ENCODE measurements at regions not wholly inside any gene's neighbourhood (a gene's known extent, or its start where the extent isn't known, plus 50 kb on each side); places are given as distances from the start of the nearest gene placed in this dataset.

DNA sequence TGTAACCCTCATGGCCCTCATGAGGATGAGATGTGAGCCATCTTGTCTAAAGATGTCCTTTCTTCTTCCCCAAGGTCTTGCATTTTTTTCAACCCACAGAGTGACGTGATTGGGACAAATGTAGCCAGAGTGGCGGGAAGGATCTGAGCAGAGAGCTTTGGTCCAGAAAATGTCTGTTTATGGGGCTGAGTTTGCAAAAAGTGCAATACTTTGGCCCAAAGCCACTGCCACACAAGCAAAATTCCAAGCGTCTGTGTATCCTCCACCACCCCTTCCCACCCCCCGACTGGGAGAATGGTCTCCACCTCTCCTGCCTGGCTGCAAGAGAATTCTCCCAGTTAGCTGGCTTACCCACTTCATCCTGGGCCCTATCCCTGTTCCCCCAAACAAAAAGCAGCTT is 246.9 kb upstream of the LRIG1 start:
- no peak for DNase-seq (ENCODE audit: low spot score)

DNA sequence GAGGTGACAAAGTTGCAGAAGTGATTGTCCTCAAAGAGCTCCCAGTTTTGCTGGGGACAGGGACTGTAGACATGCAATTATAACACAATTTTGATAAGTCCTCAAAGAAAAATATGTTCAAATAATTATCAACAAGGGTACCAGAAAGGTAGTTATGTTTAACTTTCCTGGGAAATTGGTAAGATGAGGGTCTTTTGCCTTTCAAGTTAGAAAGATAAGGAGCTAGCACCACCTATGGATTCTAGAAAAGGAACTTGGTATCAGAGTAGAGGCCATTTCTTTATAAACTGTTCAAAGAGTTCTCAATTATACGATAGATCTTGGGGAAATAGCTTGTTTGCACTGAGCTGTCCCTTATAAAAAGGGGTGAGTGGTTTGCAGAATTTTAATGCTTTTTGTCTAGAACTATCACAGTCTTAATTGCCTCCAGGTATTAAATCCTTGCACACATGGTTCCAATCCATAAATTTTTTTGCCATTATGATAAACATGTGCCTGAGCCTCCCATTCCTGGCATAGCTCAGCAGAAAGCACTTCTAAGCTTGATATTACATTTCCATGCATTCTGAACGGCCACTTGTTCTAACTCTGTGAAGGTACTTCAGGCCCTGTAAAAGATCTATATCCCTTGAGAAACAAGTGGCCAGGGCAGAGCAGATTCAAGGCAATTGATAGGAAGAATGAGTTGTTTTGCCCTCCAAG is 247.5 kb upstream of the LRIG1 start:
- DNase-seq (ENCODE audit: low spot score): no peak

DNA sequence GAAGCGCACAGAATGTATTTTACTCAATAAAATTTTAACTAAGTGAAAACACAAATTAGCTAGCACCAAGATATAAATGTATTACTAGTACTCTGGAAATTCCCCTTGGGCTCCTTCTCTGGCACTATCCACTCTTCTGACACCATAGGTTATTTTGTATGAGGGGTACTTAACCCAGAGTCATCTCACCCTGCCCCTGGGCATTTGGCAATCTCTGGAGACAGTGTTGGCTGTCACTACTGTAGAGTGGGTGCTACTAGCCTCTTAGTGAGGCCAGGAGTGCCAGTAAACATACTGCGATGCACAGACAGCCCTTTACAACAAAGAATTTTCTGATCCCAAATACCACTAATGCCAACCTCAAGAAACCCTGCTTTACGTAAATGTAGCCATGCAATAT is 246.3 kb upstream of the KBTBD8 start:
- DNase-seq (ENCODE audit: low spot score): no peak

DNA sequence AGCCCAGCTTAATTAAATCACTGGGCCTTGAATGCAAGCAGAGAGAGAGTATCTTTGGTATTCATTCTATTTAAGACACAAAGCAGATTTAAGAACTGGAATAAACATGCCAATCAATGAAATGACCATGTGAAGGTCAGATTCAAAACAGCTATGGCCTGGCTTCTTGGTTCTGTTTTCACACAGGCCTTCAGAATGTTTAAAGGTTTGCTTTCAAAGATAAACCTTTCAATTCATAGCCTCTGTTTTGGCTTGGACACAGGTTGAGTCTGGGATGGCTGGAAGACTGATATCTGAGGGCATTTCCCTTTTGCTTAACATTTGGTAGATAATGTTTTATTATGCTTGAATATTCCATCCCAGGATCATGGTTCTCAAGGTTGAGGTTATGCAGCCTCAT is 244.4 kb upstream of the KBTBD8 start:
- DNase-seq (ENCODE audit: low spot score): no peak

DNA sequence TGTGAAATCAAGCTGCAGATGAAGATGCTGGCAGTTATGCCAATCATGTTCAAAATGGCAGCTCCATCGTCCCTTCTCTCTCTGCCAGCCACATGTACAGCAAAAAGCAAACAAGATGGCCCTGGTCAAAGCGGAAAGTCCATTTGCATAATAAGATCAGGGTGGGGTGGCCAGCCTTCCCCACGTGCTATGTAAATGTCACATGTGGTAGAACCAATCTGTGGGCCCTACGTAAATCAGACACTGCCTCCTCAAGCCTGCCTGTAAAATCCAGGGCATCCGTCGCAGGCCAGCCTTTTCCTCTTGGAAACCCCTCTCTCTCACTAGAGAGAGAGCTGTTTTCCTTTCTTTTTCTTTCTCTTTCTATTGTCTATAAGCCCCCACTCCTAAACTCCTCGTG is 243.5 kb upstream of the KBTBD8 start:
- no peak for DNase-seq (ENCODE audit: low spot score)

DNA sequence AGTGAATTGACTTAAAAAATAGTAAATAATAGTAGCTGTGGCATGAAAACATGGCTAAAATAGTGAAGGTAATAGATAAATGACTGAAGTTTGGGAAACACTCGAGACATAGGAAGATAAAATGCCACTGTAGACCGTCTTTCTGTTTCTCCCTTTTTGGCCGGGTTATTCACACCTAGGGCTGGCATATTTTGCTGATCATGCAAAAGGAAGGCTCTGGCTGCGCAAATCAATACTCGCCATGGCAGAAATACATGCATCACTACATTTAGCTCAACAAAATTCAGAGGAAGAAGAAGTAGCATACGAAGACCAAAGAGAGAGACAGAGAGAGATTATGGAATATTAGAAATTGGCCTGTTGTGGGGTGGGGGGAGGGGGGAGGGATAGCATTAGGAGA is 242.2 kb upstream of the KBTBD8 start:
- DNase-seq (ENCODE audit: low spot score): no peak

DNA sequence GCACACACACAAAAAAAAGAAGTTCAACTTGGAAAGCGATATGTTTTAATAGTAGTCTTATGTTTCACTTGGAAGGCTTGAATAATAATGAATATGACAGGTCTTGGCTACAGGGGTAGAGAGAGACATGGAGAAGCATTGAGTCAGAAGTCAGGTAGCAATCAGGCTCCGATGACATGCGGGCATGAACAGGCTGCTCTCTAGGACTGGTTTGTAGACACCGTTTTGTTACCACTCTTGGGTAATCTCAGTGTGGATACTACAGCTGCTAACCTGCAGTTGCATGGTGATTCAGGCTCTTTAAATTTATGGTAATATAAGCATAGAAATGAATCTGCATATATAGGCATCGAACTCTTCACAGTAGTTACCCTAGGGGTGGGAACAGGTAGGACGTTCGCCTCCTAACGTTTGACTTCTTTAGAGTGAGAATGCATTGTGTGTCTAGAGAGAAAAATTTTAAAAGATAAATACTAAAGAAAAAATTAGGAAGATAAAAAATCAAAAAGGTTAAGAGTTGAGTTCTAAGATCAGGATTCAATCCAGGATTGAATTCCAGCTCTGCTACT is 241.6 kb upstream of the KBTBD8 start:
- no peak for DNase-seq (ENCODE audit: low spot score)

DNA sequence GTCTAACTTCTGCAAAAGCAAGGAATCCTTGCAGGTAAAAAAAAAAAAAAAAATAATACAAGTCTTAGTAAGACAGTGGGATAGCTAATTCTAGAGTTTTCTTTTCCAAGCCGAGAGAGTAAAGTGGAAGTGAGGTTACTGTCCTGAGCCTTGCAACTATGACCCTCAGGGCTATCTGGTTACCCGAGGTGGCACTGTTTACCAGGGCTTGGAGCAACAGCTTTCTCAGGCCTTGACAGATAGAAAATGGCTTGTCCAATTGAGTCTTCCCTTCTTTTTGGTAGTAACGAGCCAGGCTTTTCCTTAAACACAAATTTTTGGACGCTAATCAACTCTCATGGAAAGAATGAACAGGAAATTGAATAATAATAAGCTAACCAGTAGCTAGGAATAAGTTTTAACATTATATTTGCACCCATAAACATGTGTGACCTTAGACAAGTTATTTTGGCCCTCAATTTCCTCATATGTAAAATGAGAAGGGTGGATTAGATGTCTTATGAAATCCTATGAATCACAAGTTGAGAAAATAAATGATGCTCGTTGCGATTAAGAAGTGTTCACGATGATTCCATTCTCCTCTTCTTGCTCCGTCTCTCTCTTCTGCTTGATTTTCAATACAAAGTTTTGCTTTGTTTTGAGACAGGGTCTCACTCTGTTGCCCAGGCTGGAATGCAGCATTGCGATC is 236.9 kb upstream of the KBTBD8 start:
- no peak for DNase-seq (ENCODE audit: low spot score)

DNA sequence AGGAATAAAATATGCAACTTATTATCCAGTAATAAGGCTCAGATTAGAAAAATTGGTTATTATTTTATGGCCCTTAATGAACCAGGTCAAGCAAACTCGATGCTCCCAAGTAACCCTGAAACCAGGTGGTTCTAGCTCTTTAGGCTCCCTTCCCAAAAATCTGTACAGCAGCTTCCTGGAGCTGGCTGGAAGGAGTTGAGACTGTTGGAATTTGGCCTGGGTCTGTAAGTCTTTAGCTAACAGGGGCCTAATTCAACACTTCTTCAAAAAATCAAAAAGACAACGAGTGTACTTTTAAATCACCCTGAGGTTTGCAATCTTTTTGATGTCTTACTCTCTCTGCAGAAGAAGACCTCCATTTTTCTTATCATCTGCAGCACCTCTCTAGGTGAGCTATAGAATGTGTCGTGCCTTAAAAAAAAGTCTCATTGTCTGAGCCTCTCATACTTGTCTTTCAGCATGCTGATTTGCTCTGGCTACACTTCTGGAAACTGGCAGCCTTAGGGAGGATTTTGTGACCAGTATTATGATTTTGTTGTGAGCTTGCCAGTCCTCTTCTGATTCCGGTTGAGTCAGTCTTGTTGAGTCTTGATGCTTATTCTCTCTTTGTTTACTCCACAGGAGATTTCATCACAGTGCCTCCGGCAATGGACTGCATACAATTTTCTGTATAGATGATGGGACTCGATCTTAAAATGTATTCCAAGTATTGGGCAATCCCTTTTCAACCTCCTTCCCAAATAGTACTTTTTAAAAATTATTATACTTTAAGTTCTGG is 235.0 kb upstream of the KBTBD8 start:
- DNase-seq (ENCODE audit: low spot score): no peak

DNA sequence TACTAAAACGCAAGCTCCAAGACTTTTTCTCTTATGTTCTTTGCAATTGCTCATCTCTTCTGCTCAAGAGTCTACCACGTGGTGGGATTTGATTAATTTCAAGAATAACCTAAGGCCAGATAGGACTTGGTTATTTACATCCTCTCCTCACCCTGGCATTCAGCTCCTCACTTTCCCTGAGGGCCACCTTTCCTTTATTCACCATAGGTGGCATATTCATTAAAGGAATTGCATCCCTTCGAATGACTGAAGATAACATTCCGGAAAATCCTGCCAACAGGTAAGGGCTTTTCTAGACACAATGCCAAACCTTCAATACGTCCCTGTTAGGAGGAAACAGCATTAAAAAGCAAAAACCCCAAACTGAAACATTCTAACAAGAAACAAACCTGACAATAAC is 220.0 kb upstream of the KBTBD8 start:
- DNase-seq (ENCODE audit: low spot score): no peak

DNA sequence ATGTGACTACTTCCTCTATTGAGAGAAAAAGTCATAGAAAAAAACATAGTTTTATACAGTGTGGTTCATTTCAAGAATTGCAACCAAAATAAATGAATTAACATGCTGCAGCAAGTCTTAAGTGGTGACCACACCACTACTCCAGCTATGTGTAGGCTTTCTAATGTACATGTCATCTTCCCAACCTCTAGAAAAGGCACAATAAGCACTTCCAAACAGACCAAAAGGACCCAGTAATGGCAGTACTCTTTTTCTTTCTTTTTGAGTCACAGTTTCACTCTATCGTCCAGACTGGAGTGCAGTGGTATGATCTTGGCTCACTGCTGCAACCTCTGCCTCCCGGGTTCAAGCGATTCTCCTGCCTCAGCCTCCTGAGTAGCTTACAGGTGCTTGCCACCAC is 219.3 kb upstream of the KBTBD8 start:
- no peak for DNase-seq (ENCODE audit: low spot score)

DNA sequence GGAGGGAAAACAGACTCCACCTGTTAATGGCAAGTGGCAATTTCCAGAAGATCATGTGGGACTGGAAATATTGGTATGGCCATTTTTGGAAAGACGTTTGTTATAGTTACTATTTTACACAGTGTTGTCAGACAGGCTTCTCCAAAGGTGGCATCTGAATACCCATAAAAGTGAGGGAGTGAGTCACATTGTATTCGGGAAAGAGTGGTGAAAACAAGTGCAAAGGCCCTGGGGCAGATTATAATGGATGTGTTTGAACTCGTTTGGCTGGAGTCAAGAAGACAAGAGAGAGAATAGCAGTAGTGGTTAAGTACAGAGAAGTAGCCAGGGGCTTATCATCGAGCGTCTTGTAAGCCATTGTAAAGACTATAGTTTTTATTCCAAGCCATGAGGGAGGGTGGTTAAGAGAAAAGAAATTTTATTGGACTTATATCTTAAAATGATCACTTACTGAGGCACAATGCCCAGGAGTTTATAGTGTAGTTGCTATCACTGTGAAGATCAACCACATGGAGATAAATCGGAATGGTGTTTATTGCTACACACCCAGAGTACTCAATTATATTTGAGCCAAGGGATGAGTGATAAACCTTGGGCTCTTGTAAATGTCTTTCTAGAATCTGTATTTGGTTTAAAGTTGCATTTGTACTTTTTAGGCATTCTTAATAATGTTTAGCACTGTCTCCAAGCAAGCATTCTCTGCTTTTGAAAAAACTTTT is 212.8 kb upstream of the KBTBD8 start:
- DNase-seq (ENCODE audit: low spot score): no peak

DNA sequence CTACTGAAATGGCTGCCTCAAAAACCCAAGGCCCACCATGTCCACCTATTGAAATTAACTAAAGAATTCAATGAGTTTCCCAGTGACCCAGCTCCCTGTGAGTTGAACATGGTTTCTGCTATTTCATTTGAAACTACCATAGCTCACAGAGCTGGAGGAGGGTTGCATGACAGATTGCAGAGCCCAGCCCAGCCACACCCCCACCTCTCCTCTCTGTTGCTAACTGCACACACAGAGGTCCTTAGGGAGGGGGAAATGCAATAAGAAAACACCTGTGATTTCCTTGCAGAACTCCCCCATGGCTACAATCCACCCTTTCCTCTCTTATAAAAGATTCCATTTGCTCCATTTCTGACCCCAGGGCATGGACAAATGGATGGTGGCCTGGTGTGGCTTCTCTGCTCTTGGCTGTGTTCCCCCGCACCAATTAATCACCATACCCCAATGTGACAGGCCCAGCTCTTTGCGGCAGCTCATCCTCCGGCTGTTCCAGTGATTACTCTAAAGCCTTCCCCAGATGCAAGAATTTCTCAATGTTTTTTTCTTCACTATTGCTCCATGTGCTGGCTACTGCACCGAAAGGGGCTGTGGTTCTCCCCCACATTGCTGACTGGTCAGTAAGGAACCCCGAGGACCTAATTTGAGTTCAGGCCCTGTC is 208.4 kb upstream of the KBTBD8 start:
- DNase-seq (ENCODE audit: low spot score): no peak

DNA sequence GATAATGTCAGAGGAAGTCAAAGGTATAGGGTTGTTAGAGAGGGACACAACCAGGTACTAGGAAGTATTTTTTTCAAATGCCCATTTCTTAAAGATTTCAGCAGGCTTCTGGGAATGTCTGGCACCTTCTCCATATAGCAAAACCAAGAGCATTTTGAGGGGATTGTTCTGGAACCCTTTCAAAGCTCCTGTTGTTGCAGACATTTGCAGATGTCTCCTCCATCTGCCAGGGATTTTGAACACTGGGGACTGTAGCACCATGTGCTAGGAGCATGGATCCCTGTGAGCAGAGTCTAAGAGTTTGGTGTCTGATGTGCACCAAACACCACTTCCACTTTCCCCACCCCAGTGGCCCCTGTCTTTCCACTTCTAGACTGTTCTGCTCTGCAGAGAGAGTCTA is 206.0 kb upstream of the KBTBD8 start:
- no peak for DNase-seq (ENCODE audit: low spot score)

DNA sequence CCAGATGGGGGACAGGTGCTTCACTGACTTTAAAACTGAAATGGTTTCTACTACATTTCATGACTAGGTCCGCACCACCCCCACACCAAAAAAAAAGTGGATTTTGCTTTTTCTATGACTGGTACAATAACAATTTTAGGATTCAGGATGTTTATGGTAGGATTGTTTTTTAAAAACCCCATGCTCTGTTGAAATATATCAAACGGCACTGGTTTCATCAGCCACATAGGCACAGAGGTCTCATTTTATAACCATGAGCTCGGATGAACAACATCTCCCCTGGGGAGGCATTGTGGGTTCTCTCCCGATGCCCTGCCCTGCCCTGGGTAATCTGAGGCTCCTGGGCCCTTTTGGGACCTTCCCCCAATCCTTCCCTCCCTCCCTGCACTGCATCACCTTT is 202.7 kb upstream of the KBTBD8 start:
- DNase-seq (ENCODE audit: low spot score): peak; percentile 83

DNA sequence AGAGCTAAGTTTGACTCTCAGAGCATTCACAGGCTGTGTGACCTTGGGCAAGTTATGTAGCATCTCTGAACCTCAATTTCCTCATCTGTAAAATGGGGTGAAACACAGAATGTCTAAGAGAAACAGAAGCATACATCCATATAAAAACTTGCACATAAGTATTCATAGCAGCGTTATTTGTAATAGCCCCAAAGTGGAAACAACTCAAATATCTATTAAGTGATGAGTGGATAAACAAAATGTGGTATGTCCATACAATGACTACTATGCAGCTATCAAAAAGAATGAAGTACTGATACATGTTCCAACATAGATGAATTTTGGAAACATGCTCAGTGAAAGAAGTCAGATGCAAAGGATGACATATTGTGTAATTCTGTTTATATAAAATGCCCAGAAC is 201.8 kb upstream of the KBTBD8 start:
- DNase-seq (ENCODE audit: low spot score): no peak

DNA sequence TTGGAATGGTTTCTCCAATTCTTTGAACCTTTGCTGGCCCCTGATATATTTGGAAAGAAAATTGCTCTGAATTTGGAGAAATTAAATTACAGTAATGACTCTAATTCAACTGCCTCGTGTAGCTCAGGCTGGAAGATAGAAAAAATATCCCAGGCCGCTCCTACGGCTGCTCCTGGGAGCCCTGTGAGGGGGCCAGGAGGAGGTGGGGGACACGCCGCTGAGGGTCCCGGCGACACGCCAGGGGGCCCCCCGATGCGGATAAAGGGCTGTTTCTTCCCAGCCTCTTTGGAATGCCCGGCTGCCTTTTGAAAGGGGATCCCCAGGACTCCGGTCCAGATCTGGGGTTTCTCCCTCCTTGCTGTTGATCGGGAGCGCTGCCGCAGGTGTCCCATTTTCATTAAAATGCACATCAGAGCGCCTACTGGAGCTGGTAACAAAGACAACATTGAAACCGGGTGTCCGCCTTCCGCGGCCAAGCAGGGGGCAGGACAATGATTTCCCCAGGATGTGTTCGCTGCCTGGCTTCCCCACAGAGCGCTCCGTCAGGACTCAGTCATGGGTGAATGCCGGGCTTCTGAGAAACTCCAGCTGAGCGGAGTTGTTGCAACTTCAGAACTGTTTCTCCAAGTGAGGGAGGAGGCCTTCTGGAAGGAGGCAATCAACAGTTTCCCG is 200.1 kb upstream of the KBTBD8 start:
- no peak for DNase-seq (ENCODE audit: low spot score)

DNA sequence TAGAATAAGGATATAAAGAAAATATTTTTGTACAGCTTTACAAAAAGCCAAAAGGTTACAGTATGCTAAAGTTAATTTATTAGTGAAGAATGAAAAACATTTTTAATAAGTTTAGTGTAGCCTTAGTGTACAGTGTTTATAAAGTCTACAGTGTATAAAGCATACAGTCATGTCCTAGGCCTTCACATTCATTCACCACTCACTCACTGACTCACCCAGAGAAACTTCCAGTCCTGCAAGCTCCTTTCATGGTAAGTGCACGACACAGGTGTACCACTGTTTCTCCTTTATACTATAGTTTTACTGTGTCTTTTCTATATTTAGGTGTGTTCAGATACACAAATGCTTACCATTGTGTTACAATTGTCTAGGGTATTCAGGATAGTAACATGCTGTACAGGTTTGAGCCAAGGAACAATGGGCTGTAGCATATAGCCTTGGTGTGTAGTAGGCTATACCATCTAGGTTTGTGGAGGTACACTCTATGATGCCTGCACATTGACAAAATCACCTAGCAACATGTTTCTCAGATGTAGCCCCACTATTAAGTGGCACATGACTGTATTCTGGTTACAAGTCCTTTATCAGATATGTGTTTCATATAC is 197.1 kb upstream of the KBTBD8 start:
- DNase-seq (ENCODE audit: low spot score): no peak

DNA sequence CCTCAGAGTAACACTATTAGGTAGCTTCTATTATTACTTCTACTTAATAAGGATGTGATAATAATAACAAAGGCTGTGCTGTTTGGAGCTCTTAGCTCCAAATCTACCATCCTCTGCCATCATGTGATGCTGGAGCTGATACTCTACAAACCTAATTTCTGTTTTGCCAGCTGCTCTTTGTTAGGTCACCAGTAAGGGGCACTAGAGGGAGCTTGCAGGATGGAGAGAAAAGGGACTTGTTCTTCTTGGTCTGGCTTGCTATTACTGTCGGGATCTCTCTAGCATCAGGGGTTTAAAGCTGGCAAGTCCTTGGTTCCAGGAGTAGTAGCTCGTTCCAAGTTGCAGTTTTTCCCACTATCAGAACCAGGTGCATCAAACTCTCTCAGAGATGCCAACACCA is 194.9 kb upstream of the KBTBD8 start:
- no peak for DNase-seq (ENCODE audit: low spot score)
